GM19372 (cell line): ENCODE measurements at regions not wholly inside any gene's neighbourhood (a gene's known extent, or its start where the extent isn't known, plus 50 kb on each side); places are given as distances from the start of the nearest gene placed in this dataset.

Experiments used
- ATAC-seq: cut with Tn5 transposase; IDR thresholded peaks from one replicate; pipeline ENCODE4 v1.9.1; 2021; ENCODE audit warnings: mild to moderate bottlenecking, low read depth, moderate library complexity; ENCODE audit not compliant: unreplicated experiment

- ATAC-seq = no peak
These were observed 88.3 kb upstream of the ZNF32 start for GRCh38 chr10:43737003-43737402.

GRCh38 chr10:43735907-43736306 lies 87.2 kb upstream of the ZNF32 start:
- no peak for ATAC-seq

GRCh38 chr10:43734716-43735115 lies 86.0 kb upstream of the ZNF32 start:
- no peak for ATAC-seq

GRCh38 chr10:43731486-43731885 lies 82.8 kb upstream of the ZNF32 start:
- no peak for ATAC-seq

GRCh38 chr10:43728425-43728824 lies 79.7 kb upstream of the ZNF32 start:
- ATAC-seq = no peak

- no peak for ATAC-seq
These were observed 79.3 kb upstream of the ZNF32 start for GRCh38 chr10:43727935-43728334.

- ATAC-seq = no peak
These were observed 66.7 kb upstream of the ZNF32 start for GRCh38 chr10:43715334-43715733.

- ATAC-seq = no peak
These were observed 64.3 kb upstream of the ZNF32 start for GRCh38 chr10:43712821-43713584.

- no peak for ATAC-seq
These were observed 62.2 kb upstream of the ZNF32 start for GRCh38 chr10:43710772-43711471.

- no peak for ATAC-seq
These were observed 59.6 kb upstream of the ZNF32 start for GRCh38 chr10:43708262-43708661.

- no peak for ATAC-seq
These were observed 59.1 kb upstream of the ZNF32 start for GRCh38 chr10:43707770-43708169.

- no peak for ATAC-seq
These were observed 57.5 kb upstream of the ZNF32 start for GRCh38 chr10:43706166-43706565.

GRCh38 chr10:43703286-43703685 lies 54.6 kb upstream of the ZNF32 start:
- ATAC-seq = no peak

GRCh38 chr10:43702936-43703281 lies 54.2 kb upstream of the ZNF32 start:
- ATAC-seq = no peak

GRCh38 chr10:43702213-43702935 lies 53.7 kb upstream of the ZNF32 start:
- no peak for ATAC-seq

GRCh38 chr10:43701295-43701694 lies 52.6 kb upstream of the ZNF32 start:
- ATAC-seq = no peak

GRCh38 chr10:43700306-43700705 lies 51.6 kb upstream of the ZNF32 start:
- ATAC-seq = no peak

- no peak for ATAC-seq
These were observed 50.8 kb upstream of the ZNF32 start for GRCh38 chr10:43699516-43699915.
